Upper lobe of left lung (tissue), 4 donors: ENCODE measurements at regions not wholly inside any gene's neighbourhood (a gene's known extent, or its start where the extent isn't known, plus 50 kb on each side); places are given as distances from the start of the nearest gene placed in this dataset.

Experiments
- CTCF ChIP-seq, 6 experiments: fragments of 450-650 bp in 4 of 6; fragments of 200-600 bp in 2 of 6; sonication (generic) in 2 of 6; IDR thresholded peaks; one replicate each; pipeline ENCODE4 v1.5.1; 2016 to 2019; ENCODE audit warnings: antibody characterized with exemption in 6 of 6
- EP300 ChIP-seq, 4 donors: sonication (generic); formaldehyde crosslinking; IDR thresholded peaks; one replicate each; pipeline ENCODE4 v1.5.1; 2017; ENCODE audit warnings: antibody characterized with exemption in 4 of 4, control low read depth in 2 of 4

GRCh38 chrX:40313269-40313668 lies 215.5 kb upstream of the BCOR start:
- TF ChIP-seq CTCF (IDR thresholded peaks at IDR 0.05) (no peak), EP300 (IDR thresholded peaks at IDR 0.05) (no peak)
